Vagina (tissue), 2 donors: ENCODE measurements at regions not wholly inside any gene's neighbourhood (a gene's known extent, or its start where the extent isn't known, plus 50 kb on each side); places are given as distances from the start of the nearest gene placed in this dataset.

Source experiments
- CTCF ChIP-seq, 3 experiments: fragments of 450-650 bp in 2 of 3; fragments of 200-600 bp in 1 of 3; sonication (generic) in 1 of 3; IDR thresholded peaks; one replicate each; pipeline ENCODE4 v1.5.1; 2017 to 2019; ENCODE audit warnings: antibody characterized with exemption in 3 of 3, mild to moderate bottlenecking in 2 of 3, moderate library complexity in 2 of 3
- POLR2A ChIP-seq, 2 donors: fragments of 450-650 bp; IDR thresholded peaks; one replicate each; pipeline ENCODE4 v1.6.1; 2017; ENCODE audit warnings: antibody characterized with exemption in 2 of 2, mild to moderate bottlenecking in 2 of 2, moderate library complexity in 2 of 2
- POLR2AphosphoS5 ChIP-seq, 2 donors: sonication (generic); formaldehyde crosslinking; IDR thresholded peaks; one replicate each; pipeline ENCODE4 v1.9.0; 2017; ENCODE audit warnings: antibody characterized with exemption in 2 of 2, mild to moderate bottlenecking in 2 of 2, low read depth in 1 of 2; ENCODE audit not compliant: insufficient read depth in 1 of 2

GRCh38 chr1:72636631-72637030 is 354.3 kb upstream of the NEGR1 start:
- TF ChIP-seq CTCF (IDR thresholded peaks at IDR 0.05) (no peak), POLR2AphosphoS5 (IDR thresholded peaks at IDR 0.05; ENCODE audit: insufficient read depth in 1 of 2, low read depth in 1 of 2) (no peak), POLR2A (IDR thresholded peaks at IDR 0.05) (no peak)
